ENCODE measurements at regions not wholly inside any gene's neighbourhood (a gene's known extent, or its start where the extent isn't known, plus 50 kb on each side); places are given as distances from the start of the nearest gene placed in this dataset.

DNA sequence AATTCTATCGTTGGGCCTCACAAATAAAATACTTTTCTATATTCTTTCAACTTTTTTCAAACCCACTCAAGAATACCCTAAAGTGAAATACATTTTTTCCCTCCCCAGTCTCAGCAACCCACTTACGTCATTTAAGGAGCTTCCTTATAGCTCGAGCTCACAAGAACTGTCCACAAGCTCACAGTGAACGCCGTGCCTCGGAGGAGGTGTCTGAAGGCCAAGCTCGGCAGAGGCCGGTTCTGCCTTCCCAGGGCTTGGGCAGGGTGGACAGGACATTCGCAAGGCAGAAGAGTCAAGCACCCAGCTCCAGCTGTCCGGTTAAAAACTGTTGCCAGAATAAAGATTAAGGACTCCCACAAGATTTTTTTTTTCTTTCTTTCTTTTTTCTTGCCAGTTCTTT, 802.3 kb downstream of the QKI start:
- Histone ChIP-seq H3K27me3 (ENCODE audit: insufficient read depth, low read length) (no peaks in the 10 kb centered on the region), H3K23me2 (ENCODE audit: insufficient read length, low read depth, low read length, poor library complexity, severe bottlenecking) (no peaks in the 10 kb centered on the region), H3K79me2 (ENCODE audit: insufficient read depth, low read length) (no peaks in the 10 kb centered on the region), H3K27ac (ENCODE audit: insufficient read length, low read depth, low read length) (no peak overlapping the region), H2BK12ac (ENCODE audit: insufficient read length, low read depth, low read length) (no peak overlapping the region), H3K56ac (ENCODE audit: insufficient read length, low read depth, low read length) (no peak overlapping the region), H3K18ac (ENCODE audit: insufficient read length, low read depth, low read length) (no peak overlapping the region), H3K4ac (ENCODE audit: low read depth, low read length) (no peak overlapping the region), H3K14ac (ENCODE audit: insufficient read depth, low read length) (no peak overlapping the region), H3K4me1 (ENCODE audit: insufficient read depth, low read length) (no peaks in the 10 kb centered on the region), H3K9me3 (ENCODE audit: control insufficient read depth, low read depth, low read length) (no peaks in the 10 kb centered on the region), H3K9ac (ENCODE audit: extremely low read depth, insufficient read length, low read length) (no peak overlapping the region), H2BK120ac (ENCODE audit: low read depth, low read length, poor library complexity, severe bottlenecking) (no peak overlapping the region), H4K8ac (replicated peaks; ENCODE audit: insufficient read length, low read depth, low read length) (no peak overlapping the region), H3K4me2 (ENCODE audit: insufficient read depth, insufficient read length, low read length) (no peak overlapping the region), H3K79me1 (ENCODE audit: insufficient read depth, low read depth, low read length, poor library complexity, severe bottlenecking) (no peaks in the 10 kb centered on the region), H4K91ac (ENCODE audit: insufficient read length, low read depth, low read length) (no peak overlapping the region), H2BK5ac (ENCODE audit: insufficient read length, low read length) (no peak overlapping the region), H2AFZ (ENCODE audit: low read length) (no peak overlapping the region), H2BK15ac (ENCODE audit: low read depth, low read length) (no peak overlapping the region), H4K20me1 (ENCODE audit: control insufficient read depth, insufficient read depth, insufficient read length) (no peaks in the 10 kb centered on the region), H3T11ph (ENCODE audit: low read length) (no peak overlapping the region), H2AK5ac (ENCODE audit: insufficient read length, low read length) (no peak overlapping the region), H4K5ac (ENCODE audit: insufficient read length, low read depth, low read length) (no peak overlapping the region), H2BK20ac (ENCODE audit: low read depth, low read length, poor library complexity, severe bottlenecking) (no peak overlapping the region), H3K23ac (ENCODE audit: insufficient read length, low read depth, low read length) (no peak overlapping the region)
- no peak overlapping the region for H3K27ac Mint-ChIP-seq
- H3K4me1 Mint-ChIP-seq = no peaks in the 10 kb centered on the region
- no peak overlapping the region for H3K4me3 Mint-ChIP-seq
- WGBS (ENCODE audit: extremely low coverage, insufficient read length, low lambda C conversion rate) = no CpG with 5 or more reads among the region's 10 CpGs
- H3K27me3 Mint-ChIP-seq (ENCODE audit: low read depth) = no peaks in the 10 kb centered on the region
- H3K9me3 Mint-ChIP-seq = peaks cover 5 to 13% of the 10 kb centered on the region in 2 experiments; a peak in 4 of 5 replicates
- peaks cover 0 to 21% (median 0%) of the 10 kb centered on the region in 3 experiments; a peak in 4 of 7 replicates for H3K36me3 Mint-ChIP-seq (ENCODE audit: insufficient read depth in 1 of 3, low read depth in 3 of 3)
- TF ChIP-seq, protein P1, sequence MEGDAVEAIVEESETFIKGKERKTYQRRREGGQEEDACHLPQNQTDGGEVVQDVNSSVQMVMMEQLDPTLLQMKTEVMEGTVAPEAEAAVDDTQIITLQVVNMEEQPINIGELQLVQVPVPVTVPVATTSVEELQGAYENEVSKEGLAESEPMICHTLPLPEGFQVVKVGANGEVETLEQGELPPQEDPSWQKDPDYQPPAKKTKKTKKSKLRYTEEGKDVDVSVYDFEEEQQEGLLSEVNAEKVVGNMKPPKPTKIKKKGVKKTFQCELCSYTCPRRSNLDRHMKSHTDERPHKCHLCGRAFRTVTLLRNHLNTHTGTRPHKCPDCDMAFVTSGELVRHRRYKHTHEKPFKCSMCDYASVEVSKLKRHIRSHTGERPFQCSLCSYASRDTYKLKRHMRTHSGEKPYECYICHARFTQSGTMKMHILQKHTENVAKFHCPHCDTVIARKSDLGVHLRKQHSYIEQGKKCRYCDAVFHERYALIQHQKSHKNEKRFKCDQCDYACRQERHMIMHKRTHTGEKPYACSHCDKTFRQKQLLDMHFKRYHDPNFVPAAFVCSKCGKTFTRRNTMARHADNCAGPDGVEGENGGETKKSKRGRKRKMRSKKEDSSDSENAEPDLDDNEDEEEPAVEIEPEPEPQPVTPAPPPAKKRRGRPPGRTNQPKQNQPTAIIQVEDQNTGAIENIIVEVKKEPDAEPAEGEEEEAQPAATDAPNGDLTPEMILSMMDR (conservative IDR thresholded peaks at IDR 0.05) = no peak
- no peak for DNase-seq

Data from H9 (cell line).